Effector memory CD8-positive, alpha-beta T cell (primary cell): ENCODE measurements at regions not wholly inside any gene's neighbourhood (a gene's known extent, or its start where the extent isn't known, plus 50 kb on each side); places are given as distances from the start of the nearest gene placed in this dataset.

Experiments
- ATAC-seq: fragments of 150-1000 bp; cut with Tn5 transposase; replicated peaks from 2 replicates; pipeline ENCODE4 v1.10.0; 2021; ENCODE audit warnings: mild to moderate bottlenecking, moderate library complexity
- DNase-seq, 3 experiments: peaks; one replicate each; pipeline ENCODE4 v3.0.0; 2021
- H3K27ac Mint-ChIP-seq, 2 donors: one replicate each; pipeline ENCODE4 v1.8.0; 2022; ENCODE audit warnings: mild to moderate bottlenecking in 2 of 2, mixed read lengths in 2 of 2, moderate library complexity in 2 of 2
- H3K27me3 Mint-ChIP-seq, 2 donors: one replicate each; pipeline ENCODE4 v1.8.0; 2022; ENCODE audit warnings: mixed read lengths in 2 of 2
- H3K36me3 Mint-ChIP-seq: one replicate; pipeline ENCODE4 v1.8.0; 2022; ENCODE audit warnings: mild to moderate bottlenecking, moderate library complexity, mixed read lengths; ENCODE audit not compliant: insufficient read depth
- H3K4me1 Mint-ChIP-seq, 2 donors: one replicate each; pipeline ENCODE4 v1.8.0; 2022; ENCODE audit warnings: low read depth in 2 of 2, mixed read lengths in 2 of 2
- H3K4me3 Mint-ChIP-seq, 2 donors: one replicate each; pipeline ENCODE4 v1.8.0; 2022; ENCODE audit warnings: mild to moderate bottlenecking in 2 of 2, mixed read lengths in 2 of 2, moderate library complexity in 2 of 2
- H3K9me3 Mint-ChIP-seq, 2 donors: one replicate each; pipeline ENCODE4 v1.8.0; 2022; ENCODE audit warnings: mixed read lengths in 2 of 2

DNA sequence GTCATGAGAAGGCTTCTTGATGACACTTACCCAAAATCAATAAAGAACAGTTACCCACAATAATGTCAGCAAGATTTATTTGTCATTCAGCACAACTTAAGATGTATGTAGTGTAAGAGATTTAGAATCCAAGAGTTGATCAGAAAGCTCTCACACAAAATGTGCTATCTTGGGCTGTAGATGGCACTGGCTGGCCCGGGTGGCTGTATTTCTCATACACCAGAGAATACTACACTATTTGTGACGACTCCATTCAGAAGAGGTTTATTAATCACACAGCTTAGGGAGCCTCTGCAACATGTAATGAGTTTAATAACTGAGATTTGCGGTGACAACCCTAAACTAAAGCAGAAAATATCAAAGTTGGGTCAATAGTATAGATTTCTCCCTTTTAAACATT is 530.4 kb upstream of the KLHL29 start:
- Mint-ChIP-seq H3K27ac (no peak overlapping the region), H3K27me3 (no peaks in the 10 kb centered on the region), H3K9me3 (peaks cover 7 to 15% of the 10 kb centered on the region in 2 donors), H3K4me1 (no peaks in the 10 kb centered on the region), H3K4me3 (no peak overlapping the region), H3K36me3 (no peaks in the 10 kb centered on the region)
- ATAC-seq (no peak), DNase-seq (no peak)

DNA sequence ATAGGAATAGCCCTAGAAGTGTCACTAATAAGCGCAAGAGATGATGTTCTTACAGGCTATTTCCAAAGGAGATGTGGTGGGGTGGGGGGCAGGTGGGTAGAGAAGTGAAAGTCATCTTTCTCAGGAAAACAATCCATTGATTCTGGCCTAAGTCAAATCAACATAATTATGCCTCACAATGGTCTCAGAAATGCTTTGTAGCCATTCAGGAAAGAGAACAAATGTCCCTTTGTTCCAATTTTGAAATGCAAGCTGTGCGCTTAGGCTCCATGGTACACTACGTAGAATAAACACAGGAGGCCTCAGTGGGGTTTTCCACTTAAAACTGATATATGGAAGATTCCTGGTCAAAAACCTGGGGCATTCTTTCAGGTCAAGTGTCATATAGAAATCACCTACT is 529.9 kb upstream of the KLHL29 start:
- Mint-ChIP-seq H3K4me3 (no peak overlapping the region), H3K9me3 (peaks cover 7 to 15% of the 10 kb centered on the region in 2 donors), H3K36me3 (no peaks in the 10 kb centered on the region), H3K4me1 (no peaks in the 10 kb centered on the region), H3K27ac (no peak overlapping the region), H3K27me3 (no peaks in the 10 kb centered on the region)
- no peak for ATAC-seq
- DNase-seq = no peak

- no peaks in the 10 kb centered on the region for H3K36me3 Mint-ChIP-seq
- no peaks in the 10 kb centered on the region for H3K4me1 Mint-ChIP-seq
- H3K4me3 Mint-ChIP-seq = no peak overlapping the region
- DNase-seq (no peak), ATAC-seq (no peak)
- no peaks in the 10 kb centered on the region for H3K27me3 Mint-ChIP-seq
- peaks cover 7 to 15% of the 10 kb centered on the region in 2 donors for H3K9me3 Mint-ChIP-seq
- H3K27ac Mint-ChIP-seq = no peak overlapping the region
Observed at GRCh38 chr2:22855761-22856184, 529.2 kb upstream of the KLHL29 start.

DNA sequence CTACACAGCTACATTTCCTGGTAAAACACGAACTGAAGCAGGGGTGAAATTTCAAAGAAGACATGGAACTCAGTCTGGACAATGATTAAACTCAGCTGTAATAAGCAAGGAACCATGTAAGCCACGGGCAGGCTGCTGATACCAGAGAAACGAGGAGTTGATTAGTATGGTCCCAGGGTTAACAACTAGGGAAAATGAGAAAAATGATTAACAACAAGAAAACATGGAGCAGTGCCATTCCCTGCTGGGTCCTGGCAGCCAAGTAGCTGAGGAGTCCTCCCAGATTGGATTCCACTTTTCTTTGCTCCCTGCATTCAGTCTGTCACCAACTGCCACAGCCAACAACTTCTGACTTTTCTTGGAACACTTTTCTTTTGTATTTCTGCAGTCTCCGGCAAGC is 517.0 kb upstream of the KLHL29 start:
- Mint-ChIP-seq H3K4me3 (no peak overlapping the region), H3K27me3 (no peaks in the 10 kb centered on the region), H3K9me3 (peaks cover 0 to 17% of the 10 kb centered on the region in 2 donors), H3K27ac (no peak overlapping the region), H3K36me3 (no peaks in the 10 kb centered on the region), H3K4me1 (no peaks in the 10 kb centered on the region)
- DNase-seq (no peak), ATAC-seq (no peak)

GRCh38 chr2:22878121-22878520 is 506.9 kb upstream of the KLHL29 start:
- H3K4me1 Mint-ChIP-seq = no peaks in the 10 kb centered on the region
- H3K9me3 Mint-ChIP-seq = peaks cover 0 to 6% of the 10 kb centered on the region in 2 donors
- DNase-seq (no peak), ATAC-seq (no peak)
- no peak overlapping the region for H3K27ac Mint-ChIP-seq
- H3K27me3 Mint-ChIP-seq = no peaks in the 10 kb centered on the region
- H3K36me3 Mint-ChIP-seq = no peaks in the 10 kb centered on the region
- H3K4me3 Mint-ChIP-seq = no peak overlapping the region

DNA sequence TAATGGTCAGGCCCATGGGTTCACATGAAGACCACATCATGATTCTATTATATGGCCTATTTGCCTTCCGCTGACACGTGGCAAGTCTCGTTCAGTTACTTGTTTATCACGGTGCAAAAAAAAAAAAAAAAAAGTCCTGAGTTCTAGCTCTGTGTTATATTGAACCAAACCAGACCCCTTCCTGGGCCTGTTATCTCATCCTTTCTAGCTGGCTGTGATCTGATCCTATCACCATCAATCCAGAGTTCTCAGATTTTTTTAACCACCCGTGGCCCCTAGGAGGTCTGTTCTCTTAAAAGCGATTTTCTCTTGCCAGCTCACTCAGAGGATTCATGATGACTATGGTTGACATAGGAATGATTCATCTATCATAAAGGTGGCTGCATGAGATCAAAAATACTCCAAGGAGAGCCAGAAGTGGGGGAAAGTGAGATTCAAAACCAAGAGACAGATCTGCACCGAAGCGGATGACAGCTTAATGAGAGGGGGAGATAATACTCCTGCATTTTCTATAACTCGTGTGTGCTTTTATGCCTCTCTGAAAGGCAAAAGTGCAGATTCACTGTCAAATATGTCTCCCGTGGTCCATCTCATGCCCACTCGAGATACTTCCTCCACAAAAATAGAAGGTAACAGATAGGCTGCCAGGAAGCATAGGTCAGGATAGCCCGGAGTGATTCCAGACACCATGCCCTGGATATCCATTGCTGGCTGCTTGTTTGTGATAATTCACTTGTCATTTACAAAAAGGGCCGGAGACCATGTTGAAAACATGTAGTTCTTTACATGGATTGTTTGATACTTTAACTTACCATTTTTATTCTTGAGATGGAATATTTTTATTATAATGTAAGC is 505.7 kb upstream of the KLHL29 start:
- H3K36me3 Mint-ChIP-seq = no peaks in the 10 kb centered on the region
- DNase-seq (no peak), ATAC-seq (no peak)
- no peaks in the 10 kb centered on the region for H3K27me3 Mint-ChIP-seq
- peaks cover 0 to 8% of the 10 kb centered on the region in 2 donors for H3K9me3 Mint-ChIP-seq
- no peak overlapping the region for H3K27ac Mint-ChIP-seq
- no peaks in the 10 kb centered on the region for H3K4me1 Mint-ChIP-seq
- no peak overlapping the region for H3K4me3 Mint-ChIP-seq

GRCh38 chr2:22880161-22880560 is 504.8 kb upstream of the KLHL29 start:
- Mint-ChIP-seq H3K4me1 (no peaks in the 10 kb centered on the region), H3K9me3 (peaks cover 0 to 11% of the 10 kb centered on the region in 2 donors), H3K27me3 (no peaks in the 10 kb centered on the region), H3K4me3 (no peak overlapping the region), H3K36me3 (no peaks in the 10 kb centered on the region), H3K27ac (no peak overlapping the region)
- no peak for ATAC-seq
- DNase-seq = no peak

- H3K36me3 Mint-ChIP-seq = no peaks in the 10 kb centered on the region
- ATAC-seq (no peak), DNase-seq (no peak)
- no peak overlapping the region for H3K27ac Mint-ChIP-seq
- H3K9me3 Mint-ChIP-seq = peaks cover 0 to 16% of the 10 kb centered on the region in 2 donors
- no peaks in the 10 kb centered on the region for H3K27me3 Mint-ChIP-seq
- H3K4me3 Mint-ChIP-seq = no peak overlapping the region
- no peaks in the 10 kb centered on the region for H3K4me1 Mint-ChIP-seq
Observed at GRCh38 chr2:22882011-22882410, 503.0 kb upstream of the KLHL29 start.

DNA sequence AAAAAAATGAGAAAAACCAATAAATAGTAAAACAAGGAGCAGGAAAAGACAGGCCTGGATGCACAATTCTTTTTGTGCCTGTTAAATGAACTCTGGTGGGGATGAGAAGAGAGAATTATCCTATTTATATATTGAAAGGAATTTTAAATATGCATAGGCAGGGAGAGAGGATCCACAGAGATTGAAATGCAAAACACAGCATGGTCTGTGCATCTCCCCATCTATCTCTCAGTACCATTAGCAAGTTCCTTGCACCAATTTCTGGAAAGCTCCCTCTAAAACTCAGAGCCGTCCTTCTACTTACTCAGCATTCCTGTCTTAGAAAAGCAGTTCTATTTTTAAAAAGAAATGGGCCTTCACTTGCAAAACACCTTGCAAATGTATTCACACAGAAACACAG is 502.3 kb upstream of the KLHL29 start:
- no peak for ATAC-seq
- Mint-ChIP-seq H3K9me3 (peaks cover 0 to 18% of the 10 kb centered on the region in 2 donors), H3K36me3 (no peaks in the 10 kb centered on the region), H3K27ac (no peak overlapping the region), H3K4me3 (no peak overlapping the region), H3K4me1 (no peaks in the 10 kb centered on the region), H3K27me3 (no peaks in the 10 kb centered on the region)
- no peak for DNase-seq

DNA sequence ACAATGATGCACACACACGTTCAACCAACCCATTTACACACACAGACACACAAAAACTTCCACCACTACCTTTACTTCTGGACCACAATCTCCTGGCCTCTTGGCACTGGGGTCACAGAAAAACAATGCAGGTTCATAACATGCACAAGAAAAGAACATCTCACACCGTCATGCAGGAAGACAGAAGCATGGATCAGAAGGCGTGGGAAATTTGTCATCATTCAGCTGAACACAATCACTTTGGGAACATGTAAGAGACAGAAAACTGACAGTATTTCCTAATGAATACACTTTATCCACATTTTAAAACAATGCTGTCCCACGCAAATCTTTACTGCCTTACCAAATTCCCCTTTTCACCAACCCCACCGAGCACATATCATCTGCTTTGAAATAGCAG is 501.9 kb upstream of the KLHL29 start:
- peaks cover 0 to 19% of the 10 kb centered on the region in 2 donors for H3K9me3 Mint-ChIP-seq
- no peak overlapping the region for H3K27ac Mint-ChIP-seq
- H3K27me3 Mint-ChIP-seq = no peaks in the 10 kb centered on the region
- no peak overlapping the region for H3K4me3 Mint-ChIP-seq
- DNase-seq = no peak
- no peak for ATAC-seq
- H3K36me3 Mint-ChIP-seq = no peaks in the 10 kb centered on the region
- H3K4me1 Mint-ChIP-seq = no peaks in the 10 kb centered on the region

DNA sequence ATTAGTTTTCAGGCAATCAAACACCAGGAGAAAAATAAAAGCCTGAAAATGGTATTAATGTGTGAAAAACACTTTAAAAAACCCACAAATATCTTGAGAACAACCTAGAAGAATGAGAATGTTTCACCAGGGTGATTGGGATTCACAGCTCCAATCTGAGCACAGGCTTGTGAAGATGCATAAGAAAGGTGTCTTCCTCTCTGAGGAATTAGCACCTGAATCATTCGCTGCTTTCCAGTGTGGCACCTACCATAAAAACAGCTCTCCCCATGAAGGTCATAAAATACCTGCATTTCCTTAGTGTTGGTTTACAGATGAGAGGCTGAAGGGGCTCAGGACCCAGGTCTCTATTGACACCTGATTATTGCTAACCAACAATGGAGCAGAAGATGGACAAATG is 499.7 kb upstream of the KLHL29 start:
- H3K4me1 Mint-ChIP-seq = no peaks in the 10 kb centered on the region
- no peaks in the 10 kb centered on the region for H3K27me3 Mint-ChIP-seq
- no peak overlapping the region for H3K27ac Mint-ChIP-seq
- ATAC-seq (no peak), DNase-seq (no peak)
- peaks cover 0 to 16% of the 10 kb centered on the region in 2 donors for H3K9me3 Mint-ChIP-seq
- no peak overlapping the region for H3K4me3 Mint-ChIP-seq
- no peaks in the 10 kb centered on the region for H3K36me3 Mint-ChIP-seq

DNA sequence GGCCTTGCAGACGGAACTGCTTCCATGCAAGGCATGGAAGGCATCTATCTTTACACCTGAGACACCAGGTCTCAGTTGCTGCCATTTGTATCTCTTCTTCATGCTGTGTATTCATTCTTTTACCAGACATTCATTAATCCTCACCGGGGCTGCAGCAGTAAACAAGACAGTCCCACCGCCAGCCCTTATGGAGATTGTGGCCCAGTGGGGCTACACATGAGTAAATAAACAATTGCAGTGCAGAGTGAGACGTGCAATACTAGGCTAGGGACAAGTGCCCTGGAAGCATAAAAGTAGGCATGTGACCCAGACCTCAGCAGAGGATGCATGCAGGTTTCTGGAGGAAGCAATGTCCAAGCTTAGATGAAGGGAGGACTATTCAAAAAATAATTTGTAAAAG is 497.6 kb upstream of the KLHL29 start:
- Mint-ChIP-seq H3K27ac (no peak overlapping the region), H3K4me1 (no peaks in the 10 kb centered on the region), H3K27me3 (no peaks in the 10 kb centered on the region), H3K36me3 (no peaks in the 10 kb centered on the region), H3K4me3 (no peak overlapping the region), H3K9me3 (peaks cover 7 to 16% of the 10 kb centered on the region in 2 donors)
- ATAC-seq (no peak), DNase-seq (no peak)

DNA sequence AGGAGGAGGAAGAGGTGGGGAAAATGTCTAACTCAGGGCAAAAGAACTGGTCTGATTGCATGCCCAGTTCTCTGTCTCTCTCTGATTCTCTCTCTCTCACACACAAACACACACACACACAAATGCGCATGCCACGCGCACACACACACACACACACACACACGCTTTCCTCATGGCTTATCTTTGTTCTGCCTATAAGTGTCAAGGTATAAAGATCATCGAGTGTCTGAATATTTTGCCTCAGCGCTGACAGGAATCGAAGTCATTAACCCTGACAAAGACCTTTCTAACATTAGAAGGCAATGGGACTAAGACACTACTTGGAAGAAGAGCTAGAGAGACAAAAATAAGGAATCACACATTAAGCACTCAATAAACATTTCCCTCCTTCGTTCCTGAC is 497.1 kb upstream of the KLHL29 start:
- Mint-ChIP-seq H3K27ac (no peak overlapping the region), H3K9me3 (peaks cover 7 to 16% of the 10 kb centered on the region in 2 donors), H3K36me3 (no peaks in the 10 kb centered on the region), H3K4me3 (no peak overlapping the region), H3K4me1 (no peaks in the 10 kb centered on the region), H3K27me3 (no peaks in the 10 kb centered on the region)
- no peak for DNase-seq
- no peak for ATAC-seq

- H3K4me3 Mint-ChIP-seq = no peak overlapping the region
- ATAC-seq = no peak
Observed at GRCh38 chr2:22890132-22890531, 494.8 kb upstream of the KLHL29 start.

More at GRCh38 chr2:22890132-22890531, 494.8 kb upstream of the KLHL29 start:
- no peaks in the 10 kb centered on the region for H3K27me3 Mint-ChIP-seq
- no peaks in the 10 kb centered on the region for H3K4me1 Mint-ChIP-seq
- H3K27ac Mint-ChIP-seq = no peak overlapping the region
- H3K36me3 Mint-ChIP-seq = no peaks in the 10 kb centered on the region
- H3K9me3 Mint-ChIP-seq = peaks cover 11 to 15% of the 10 kb centered on the region in 2 donors
- DNase-seq = no peak
